Caco-2 (cell line): ENCODE measurements at regions not wholly inside any gene's neighbourhood (a gene's known extent, or its start where the extent isn't known, plus 50 kb on each side); places are given as distances from the start of the nearest gene placed in this dataset.

ENCODE experiments used
- BruUV-seq: library from RNA; stranded (reverse); fragments of 400-500 nt; replicated peaks from 2 replicates; lab custom pipeline; 2021; lab: Mats Ljungman, UMichigan
- CTCF ChIA-PET: fragments of 300-600 bp; sonication (Branson Sonifier 250); formaldehyde crosslinking; loops from one replicate; lab custom pipeline; 2022; ENCODE audit warnings: antibody characterized with exemption; lab: Charles Lee
- POLR2A ChIA-PET: fragments of 300-600 bp; sonication (Branson Sonifier 250); formaldehyde crosslinking; loops from one replicate; lab custom pipeline; 2022; ENCODE audit warnings: antibody characterized with exemption; lab: Charles Lee
- DNase-seq, 2 experiments: peaks; one replicate each; pipeline versions ENCODE4 v3.0.0 to v3.0.0-alpha.2; 2020 to 2022
- H3K27me3 ChIP-seq: replicated peaks from 2 replicates; pipeline ENCODE4 v1.6.0; 2011; ENCODE audit warnings: low read length; ENCODE audit not compliant: control insufficient read depth, insufficient read depth
- H3K36me3 ChIP-seq: 2 replicates; pipeline ENCODE4 v1.5.1; 2011; ENCODE audit warnings: low read length; ENCODE audit not compliant: control insufficient read depth, insufficient read depth
- H3K4me1 ChIP-seq: fragments of 250-450 bp; sonication (Bioruptor Pico); 2 replicates; pipeline ENCODE4 v1.5.1; 2020; ENCODE audit warnings: mild to moderate bottlenecking
- H3K4me3 ChIP-seq: 2 replicates; pipeline ENCODE4 v1.5.1; 2011; ENCODE audit warnings: low read depth, mild to moderate bottlenecking, control low read depth, low read length
- H3K9me3 ChIP-seq: fragments of 250-450 bp; sonication (Bioruptor Pico); 2 replicates; pipeline ENCODE4 v1.5.1; 2020; ENCODE audit warnings: mild to moderate bottlenecking, moderate library complexity
- H3K27ac Mint-ChIP-seq: one replicate; pipeline ENCODE4 v1.8.0; 2022; ENCODE audit warnings: mixed read lengths; ENCODE audit not compliant: unreplicated experiment
- H3K27me3 Mint-ChIP-seq: one replicate; pipeline ENCODE4 v1.8.0; 2022; ENCODE audit warnings: mixed read lengths; ENCODE audit not compliant: insufficient read depth, unreplicated experiment
- H3K36me3 Mint-ChIP-seq: one replicate; pipeline ENCODE4 v1.8.0; 2022; ENCODE audit warnings: mild to moderate bottlenecking, mixed read lengths; ENCODE audit not compliant: insufficient read depth, unreplicated experiment
- H3K4me1 Mint-ChIP-seq: one replicate; pipeline ENCODE4 v1.8.0; 2022; ENCODE audit warnings: low read depth, mixed read lengths; ENCODE audit not compliant: unreplicated experiment
- H3K4me3 Mint-ChIP-seq: one replicate; pipeline ENCODE4 v1.8.0; 2022; ENCODE audit warnings: mild to moderate bottlenecking, moderate library complexity, mixed read lengths; ENCODE audit not compliant: unreplicated experiment
- H3K9me3 Mint-ChIP-seq: one replicate; pipeline ENCODE4 v1.8.0; 2022; ENCODE audit warnings: mixed read lengths; ENCODE audit not compliant: unreplicated experiment
- CTCF ChIP-seq, 2 experiments: fragments of 200-600 bp in 1 of 2; IDR thresholded peaks; 1 replicate in 1 of 2; 2 replicates in 1 of 2; pipeline versions ENCODE4 v1.5.1 to v1.8.0; 2011 to 2022; ENCODE audit warnings: antibody characterized with exemption in 1 of 2, control low read depth in 1 of 2, inconsistent platforms in 1 of 2, low read depth in 1 of 2, low read length in 1 of 2, mild to moderate bottlenecking in 1 of 2, moderate library complexity in 1 of 2; ENCODE audit not compliant: insufficient read depth in 1 of 2, severe bottlenecking in 1 of 2, unreplicated experiment in 1 of 2
- intact Hi-C: fragments of 100-400 bp; cut with micrococcal nuclease; formaldehyde crosslinking; loops from one replicate; pipeline ENCODE4 v1.10.0; 2022; ENCODE audit not compliant: unreplicated experiment

- H3K4me1 Mint-ChIP-seq = no peaks in the 10 kb centered on the region
- ChIA-PET CTCF (no interaction called here), POLR2A (no interaction called here)
- TF ChIP-seq CTCF (IDR thresholded peaks at IDR 0.05; ENCODE audit: insufficient read depth in 1 of 2, low read depth in 1 of 2, low read length in 1 of 2, severe bottlenecking in 1 of 2, unreplicated experiment in 1 of 2) = no peak
- Histone ChIP-seq H3K4me3 (no peak overlapping the region), H3K4me1 (no peaks in the 10 kb centered on the region), H3K9me3 (no peaks in the 10 kb centered on the region), H3K27me3 (no peaks in the 10 kb centered on the region), H3K36me3 (no peaks in the 10 kb centered on the region)
- H3K4me3 Mint-ChIP-seq = no peak overlapping the region
- no peak overlapping the region for H3K27ac Mint-ChIP-seq
- no TSS peak for BruUV-seq
- peaks cover 23% of the 10 kb centered on the region for H3K27me3 Mint-ChIP-seq
- H3K9me3 Mint-ChIP-seq = no peaks in the 10 kb centered on the region
- intact Hi-C loops = no loop called here
- H3K36me3 Mint-ChIP-seq = no peaks in the 10 kb centered on the region
- DNase-seq = no peak
Measured at GRCh38 chr20:43859994-43860393, 54.7 kb upstream of the TOX2 start.

GRCh38 chr20:43857932-43858331, 56.7 kb upstream of the TOX2 start:
- Histone ChIP-seq H3K27me3 (no peaks in the 10 kb centered on the region), H3K9me3 (no peaks in the 10 kb centered on the region), H3K4me3 (no peak overlapping the region), H3K4me1 (no peaks in the 10 kb centered on the region), H3K36me3 (no peaks in the 10 kb centered on the region)
- Mint-ChIP-seq H3K27ac (no peak overlapping the region), H3K4me1 (no peaks in the 10 kb centered on the region), H3K9me3 (no peaks in the 10 kb centered on the region), H3K27me3 (peaks cover 27% of the 10 kb centered on the region), H3K36me3 (no peaks in the 10 kb centered on the region), H3K4me3 (no peak overlapping the region)
- intact Hi-C loops = no loop called here
- no peak for TF ChIP-seq CTCF (IDR thresholded peaks at IDR 0.05; ENCODE audit: insufficient read depth in 1 of 2, low read depth in 1 of 2, low read length in 1 of 2, severe bottlenecking in 1 of 2, unreplicated experiment in 1 of 2)
- ChIA-PET POLR2A (no interaction called here), CTCF (no interaction called here)
- BruUV-seq = no TSS peak
- no peak for DNase-seq

GRCh38 chr20:43857127-43857526, 57.5 kb upstream of the TOX2 start:
- intact Hi-C loops = no loop called here
- BruUV-seq = no TSS peak
- H3K4me3 ChIP-seq = no peak overlapping the region
- Mint-ChIP-seq H3K27ac (no peak overlapping the region), H3K36me3 (no peaks in the 10 kb centered on the region), H3K27me3 (peaks cover 25% of the 10 kb centered on the region), H3K9me3 (no peaks in the 10 kb centered on the region), H3K4me1 (no peaks in the 10 kb centered on the region), H3K4me3 (no peak overlapping the region)
- TF ChIP-seq CTCF (IDR thresholded peaks at IDR 0.05; ENCODE audit: insufficient read depth in 1 of 2, low read depth in 1 of 2, low read length in 1 of 2, severe bottlenecking in 1 of 2, unreplicated experiment in 1 of 2) = no peak
- CTCF ChIA-PET = no interaction called here
- no peaks in the 10 kb centered on the region for H3K9me3 ChIP-seq
- H3K36me3 ChIP-seq = no peaks in the 10 kb centered on the region
- no peak for DNase-seq
- no peaks in the 10 kb centered on the region for H3K27me3 ChIP-seq
- no peaks in the 10 kb centered on the region for H3K4me1 ChIP-seq
- POLR2A ChIA-PET = no interaction called here
